ENCODE measurements at regions not wholly inside any gene's neighbourhood (a gene's known extent, or its start where the extent isn't known, plus 50 kb on each side); places are given as distances from the start of the nearest gene placed in this dataset.
"Not testable (repeated sequence)": the region's sequence is repeated elsewhere in the genome, so short reads cannot be mapped to it uniquely, and the experiment has no call there.

DNA sequence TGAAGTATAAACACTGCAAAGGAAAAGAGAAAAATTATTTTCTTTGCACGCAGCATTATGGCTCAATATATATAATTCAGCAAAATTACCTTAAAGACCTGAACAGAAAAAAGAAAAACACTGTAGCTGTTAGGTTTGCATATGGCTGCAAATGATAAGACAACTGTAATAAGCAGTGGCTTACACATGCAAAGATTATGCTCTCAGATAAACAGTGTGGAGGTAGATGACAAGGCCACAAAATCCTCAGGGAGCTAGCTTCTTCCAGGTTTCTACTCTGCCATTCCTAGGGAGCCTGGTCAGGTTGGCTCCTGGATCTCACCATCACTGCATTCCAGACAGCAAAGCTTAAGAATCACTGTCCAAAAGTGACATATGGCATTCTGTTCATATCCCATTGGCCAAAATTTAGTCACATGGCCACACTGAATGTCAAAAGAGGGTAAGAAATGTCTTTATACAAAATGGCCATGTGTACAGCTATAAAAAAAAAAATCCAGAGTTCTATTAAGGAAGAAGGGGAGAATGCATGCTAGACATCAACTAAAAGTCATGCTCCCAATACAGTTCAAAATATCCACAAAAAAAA, 195.2 kb upstream of the SLC7A11 start:
- no peak overlapping the region for H3K4me3 ChIP-seq (ENCODE audit: low read depth, low read length)
- TF ChIP-seq CTCF (IDR thresholded peaks at IDR 0.05; ENCODE audit: low read depth, low read length, missing control alignments), result no peak
- no peak for DNase-seq (ENCODE audit: low read depth)

DNA sequence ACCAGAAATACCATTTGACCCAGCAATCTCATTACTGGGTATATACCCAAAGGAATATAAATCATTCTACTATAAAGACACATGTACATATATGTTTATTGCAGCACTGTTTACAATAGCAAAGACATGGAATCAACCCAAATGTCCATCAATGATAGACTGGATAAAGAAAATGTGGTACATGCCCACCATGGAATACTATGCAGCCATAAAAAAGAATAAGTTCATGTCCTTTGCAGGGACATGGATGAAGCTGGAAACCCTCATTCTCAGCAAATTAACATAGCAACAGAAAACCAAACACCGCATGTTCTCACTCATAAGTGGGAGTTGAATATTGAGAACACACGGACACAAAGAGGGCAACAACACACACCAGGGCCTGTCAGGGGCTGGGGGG, 193.6 kb upstream of the SLC7A11 start:
- DNase-seq (ENCODE audit: low read depth); H3K4me3 ChIP-seq (ENCODE audit: low read depth, low read length): not testable (repeated sequence)

DNA sequence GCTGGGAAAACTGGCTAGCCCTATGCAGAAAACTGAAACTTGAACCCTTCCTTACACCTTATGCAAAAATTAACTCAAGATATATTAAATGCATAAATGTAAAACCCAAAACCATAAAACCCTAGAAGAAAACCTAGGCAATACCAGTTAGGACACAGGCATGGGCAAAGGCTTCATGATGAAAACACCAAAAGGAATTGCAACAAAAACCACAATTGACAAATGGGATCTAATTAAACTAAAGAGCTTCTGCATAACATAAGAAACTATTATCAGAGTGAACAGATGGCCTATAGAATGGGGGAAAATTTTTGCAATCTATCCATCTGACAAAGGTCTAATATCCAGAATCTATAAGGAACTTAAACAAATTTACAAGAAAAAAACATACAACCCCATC, 192.9 kb upstream of the SLC7A11 start:
- not testable (repeated sequence) for H3K4me3 ChIP-seq (ENCODE audit: low read depth, low read length); DNase-seq (ENCODE audit: low read depth)

DNA sequence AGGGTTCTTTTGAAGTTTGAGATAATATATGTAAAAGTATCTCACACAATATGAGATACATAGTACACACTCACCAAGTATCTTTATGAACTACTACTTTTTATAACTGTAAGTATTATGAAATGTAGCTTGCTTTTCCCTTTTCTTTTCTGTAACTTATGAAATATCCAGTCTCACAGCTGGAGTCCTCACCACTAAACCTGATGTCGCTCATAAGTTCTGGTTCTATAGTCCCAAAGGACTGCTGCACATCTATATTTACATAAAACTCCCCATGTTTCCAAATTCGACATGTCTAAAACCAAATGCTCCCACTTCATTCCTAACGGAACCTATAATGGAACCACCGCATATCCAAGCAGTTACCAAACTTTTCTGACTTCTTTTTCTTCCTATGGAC, 186.5 kb upstream of the SLC7A11 start:
- no peak for DNase-seq (ENCODE audit: low read depth)
- H3K4me3 ChIP-seq (ENCODE audit: low read depth, low read length), result no peak overlapping the region
- TF ChIP-seq CTCF (IDR thresholded peaks at IDR 0.05; ENCODE audit: low read depth, low read length, missing control alignments), result no peak

DNA sequence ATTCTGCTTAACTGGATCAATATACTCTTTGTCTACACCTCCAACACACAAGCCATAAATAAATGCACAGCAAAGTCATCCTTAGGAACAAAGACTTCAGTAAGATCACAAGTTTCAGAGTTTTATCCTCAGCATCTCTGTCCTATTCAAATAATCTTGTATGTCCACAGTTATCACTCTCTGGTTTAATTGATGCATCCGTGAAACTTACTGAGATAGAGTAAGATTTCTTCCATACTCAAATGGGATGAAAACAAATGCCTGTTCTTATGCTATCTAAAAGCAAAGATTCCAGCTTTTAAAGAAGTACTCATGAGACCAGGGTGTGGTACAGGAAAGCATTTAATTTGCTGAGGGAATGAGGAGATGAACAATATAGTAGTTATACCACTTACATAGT, 184.6 kb upstream of the SLC7A11 start:
- no peak overlapping the region for H3K4me3 ChIP-seq (ENCODE audit: low read depth, low read length)
- no peak for DNase-seq (ENCODE audit: low read depth)
- TF ChIP-seq CTCF (IDR thresholded peaks at IDR 0.05; ENCODE audit: low read depth, low read length, missing control alignments), result no peak

- H3K4me3 ChIP-seq (ENCODE audit: low read depth, low read length), result no peak overlapping the region
- no peak for TF ChIP-seq CTCF (IDR thresholded peaks at IDR 0.05; ENCODE audit: low read depth, low read length, missing control alignments)
Measured at GRCh38 chr4:138420471-138420870, 178.3 kb upstream of the SLC7A11 start.

DNA sequence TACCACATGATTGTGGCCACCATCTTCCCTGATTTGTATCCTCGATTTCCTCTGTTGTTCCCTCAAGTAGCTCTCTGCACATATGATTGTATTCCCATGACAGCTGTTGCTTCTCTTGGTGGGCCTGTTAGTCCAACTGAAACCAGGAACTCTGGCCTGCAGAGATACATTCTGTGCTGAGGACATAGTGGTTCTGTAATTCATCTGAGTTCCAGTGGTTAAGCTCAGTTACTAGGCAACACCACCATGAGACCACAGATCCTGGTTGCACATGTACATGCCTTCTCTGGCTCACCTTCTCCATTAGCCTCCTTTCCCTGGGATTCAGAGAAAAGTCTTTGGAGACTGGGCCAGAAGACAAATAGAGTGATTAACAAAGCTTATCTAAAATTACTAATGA, 172.1 kb upstream of the SLC7A11 start:
- TF ChIP-seq CTCF (IDR thresholded peaks at IDR 0.05; ENCODE audit: low read depth, low read length, missing control alignments), result no peak
- no peak for DNase-seq (ENCODE audit: low read depth)
- no peak overlapping the region for H3K4me3 ChIP-seq (ENCODE audit: low read depth, low read length)

More at GRCh38 chr4:138420471-138420870, 178.3 kb upstream of the SLC7A11 start:
- no peak for DNase-seq (ENCODE audit: low read depth)

DNA sequence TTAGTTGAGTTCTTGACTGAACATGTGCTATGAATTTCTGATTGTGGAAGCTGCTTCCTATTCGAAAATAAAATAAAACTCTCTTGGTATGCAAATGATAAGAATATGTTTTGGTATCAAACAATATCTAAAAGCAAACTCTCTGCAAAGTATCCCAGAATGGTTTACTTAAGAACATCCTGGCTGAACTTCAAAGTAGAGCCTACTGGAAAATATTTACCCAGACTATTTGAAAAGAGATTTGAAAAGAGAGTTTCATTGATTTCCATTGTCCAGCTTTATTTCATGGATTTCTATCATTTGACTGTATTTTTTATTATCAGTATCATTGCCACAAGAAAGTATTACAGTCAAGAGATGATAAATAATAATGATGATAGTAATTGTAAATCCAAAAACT, 171.1 kb upstream of the SLC7A11 start:
- no peak for DNase-seq (ENCODE audit: low read depth)
- no peak overlapping the region for H3K4me3 ChIP-seq (ENCODE audit: low read depth, low read length)
- no peak for TF ChIP-seq CTCF (IDR thresholded peaks at IDR 0.05; ENCODE audit: low read depth, low read length, missing control alignments)

Measured in GM12864 (cell line).